GM19452 (cell line): ENCODE measurements at regions not wholly inside any gene's neighbourhood (a gene's known extent, or its start where the extent isn't known, plus 50 kb on each side); places are given as distances from the start of the nearest gene placed in this dataset.
"Not testable (repeated sequence)": the region's sequence is repeated elsewhere in the genome, so short reads cannot be mapped to it uniquely, and the experiment has no call there.

ENCODE experiments used
- ATAC-seq: cut with Tn5 transposase; IDR thresholded peaks from one replicate; pipeline ENCODE4 v1.9.1; 2021; ENCODE audit not compliant: unreplicated experiment

- no peak for ATAC-seq
Observed at GRCh38 chr3:13197795-13198194, 124.6 kb upstream of the IQSEC1 start.

GRCh38 chr3:13197281-13197680 is 124.1 kb upstream of the IQSEC1 start:
- ATAC-seq = no peak

- ATAC-seq = no peak
Observed at GRCh38 chr3:13195374-13195773, 122.1 kb upstream of the IQSEC1 start.

- ATAC-seq = no peak
Observed at GRCh38 chr3:13194285-13195209, 121.3 kb upstream of the IQSEC1 start.

- no peak for ATAC-seq
Observed at GRCh38 chr3:13193320-13194284, 120.4 kb upstream of the IQSEC1 start.

GRCh38 chr3:13192471-13193213 is 119.4 kb upstream of the IQSEC1 start:
- no peak for ATAC-seq

- ATAC-seq = no peak
Observed at GRCh38 chr3:13191016-13191415, 117.8 kb upstream of the IQSEC1 start.

GRCh38 chr3:13190378-13190765 is 117.1 kb upstream of the IQSEC1 start:
- ATAC-seq = no peak

GRCh38 chr3:13189639-13190377 is 116.6 kb upstream of the IQSEC1 start:
- ATAC-seq = no peak

- ATAC-seq = no peak
Observed at GRCh38 chr3:13188975-13189374, 115.7 kb upstream of the IQSEC1 start.

- no peak for ATAC-seq
Observed at GRCh38 chr3:13188181-13188779, 115.1 kb upstream of the IQSEC1 start.

- no peak for ATAC-seq
Observed at GRCh38 chr3:13187593-13187992, 114.4 kb upstream of the IQSEC1 start.

- ATAC-seq = no peak
Observed at GRCh38 chr3:13186435-13186815, 113.2 kb upstream of the IQSEC1 start.

- ATAC-seq = no peak
Observed at GRCh38 chr3:13185737-13186434, 112.7 kb upstream of the IQSEC1 start.

- not testable (repeated sequence) for ATAC-seq
Observed at GRCh38 chr3:13179582-13180210, 106.5 kb upstream of the IQSEC1 start.

GRCh38 chr3:13179181-13179580 is 106.0 kb upstream of the IQSEC1 start:
- ATAC-seq = no peak

GRCh38 chr3:13178107-13178506 is 104.9 kb upstream of the IQSEC1 start:
- ATAC-seq = no peak

- ATAC-seq = no peak
Observed at GRCh38 chr3:13177641-13178040, 104.4 kb upstream of the IQSEC1 start.

- ATAC-seq = no peak
Observed at GRCh38 chr3:13177236-13177635, 104.0 kb upstream of the IQSEC1 start.
